Hepatocyte (in vitro differentiated cells): ENCODE measurements at regions not wholly inside any gene's neighbourhood (a gene's known extent, or its start where the extent isn't known, plus 50 kb on each side); places are given as distances from the start of the nearest gene placed in this dataset.

ENCODE experiments used
- DNase-seq: peaks from one replicate; pipeline ENCODE4 v3.0.0-alpha.2; 2016; ENCODE audit warnings: low spot score
- H2AFZ ChIP-seq: fragments of 200-600 bp; sonication (generic); 2 replicates; pipeline ENCODE4 v1.6.0; 2016; ENCODE audit warnings: antibody characterized with exemption, mild to moderate bottlenecking
- H3K27ac ChIP-seq: fragments of 200-600 bp; sonication (generic); 2 replicates; pipeline ENCODE4 v1.5.1; 2016; ENCODE audit warnings: mild to moderate bottlenecking
- H3K27me3 ChIP-seq: fragments of 200-600 bp; sonication (generic); 2 replicates; pipeline ENCODE4 v1.6.1; 2016
- H3K36me3 ChIP-seq: fragments of 200-600 bp; sonication (generic); replicated peaks from 2 replicates; pipeline ENCODE4 v1.5.1; 2016; ENCODE audit warnings: low read depth; ENCODE audit not compliant: insufficient read depth
- H3K4me1 ChIP-seq: fragments of 200-600 bp; sonication (generic); 2 replicates; pipeline ENCODE4 v1.5.1; 2016; ENCODE audit warnings: mild to moderate bottlenecking, moderate library complexity; ENCODE audit not compliant: insufficient read depth
- H3K4me2 ChIP-seq: fragments of 200-600 bp; sonication (generic); 2 replicates; pipeline ENCODE4 v1.6.0; 2016
- H3K4me3 ChIP-seq: fragments of 200-600 bp; sonication (generic); 2 replicates; pipeline ENCODE4 v1.5.1; 2016; ENCODE audit warnings: mild to moderate bottlenecking
- H3K79me2 ChIP-seq: fragments of 200-600 bp; sonication (generic); 2 replicates; pipeline ENCODE4 v1.6.0; 2017; ENCODE audit warnings: mild to moderate bottlenecking
- H3K9me2 ChIP-seq: fragments of 200-600 bp; sonication (generic); replicated peaks from 2 replicates; pipeline ENCODE4 v1.6.0; 2017; ENCODE audit warnings: mild to moderate bottlenecking; ENCODE audit not compliant: insufficient read depth
- H3K9me3 ChIP-seq: fragments of 200-600 bp; sonication (generic); 2 replicates; pipeline ENCODE4 v1.5.1; 2016; ENCODE audit warnings: low read depth, mild to moderate bottlenecking
- H4K20me1 ChIP-seq: fragments of 200-600 bp; sonication (generic); 2 replicates; pipeline ENCODE4 v1.6.0; 2016; ENCODE audit warnings: mild to moderate bottlenecking; ENCODE audit not compliant: insufficient read depth, poor library complexity, severe bottlenecking
- CTCF ChIP-seq: fragments of 200-600 bp; sonication (generic); IDR thresholded peaks from 2 replicates; pipeline ENCODE4 v1.5.1; 2016; ENCODE audit warnings: antibody characterized with exemption, mild to moderate bottlenecking; ENCODE audit not compliant: poor library complexity
- EZH2 ChIP-seq: fragments of 200-600 bp; sonication (generic); IDR thresholded peaks from 2 replicates; pipeline ENCODE4 v1.6.1; 2016; ENCODE audit warnings: antibody characterized with exemption, mild to moderate bottlenecking, borderline replicate concordance
- EZH2phosphoT487 ChIP-seq: fragments of 200-600 bp; sonication (generic); IDR thresholded peaks from one replicate; pipeline ENCODE4 v1.6.1; 2018; ENCODE audit warnings: antibody characterized with exemption, mild to moderate bottlenecking, low read depth, moderate library complexity; ENCODE audit not compliant: unreplicated experiment, severe bottlenecking
- WGBS: methylation state at CpG from one replicate; pipeline ENCODE4 v1.1.6; 2016; ENCODE audit warnings: low lambda C conversion rate; ENCODE audit errors: missing lambda C conversion rate; 5-methylcytosine and 5-hydroxymethylcytosine counted together

GRCh38 chr10:78565841-78566240, 502.9 kb upstream of the ZMIZ1 start:
- no peak overlapping the region for H3K4me3 ChIP-seq
- H2AFZ ChIP-seq, result no peak overlapping the region
- no peaks in the 10 kb centered on the region for H3K36me3 ChIP-seq
- 61% methylated on average over 4 of the region's 4 CpGs for WGBS
- H3K4me1 ChIP-seq, result peaks cover 50% of the 10 kb centered on the region
- H3K27ac ChIP-seq, result peak overlapping the region; percentile 89
- no peak overlapping the region for H3K4me2 ChIP-seq
- no peaks in the 10 kb centered on the region for H3K9me3 ChIP-seq
- DNase-seq, result no peak
- H3K9me2 ChIP-seq, result no peaks in the 10 kb centered on the region
- no peaks in the 10 kb centered on the region for H4K20me1 ChIP-seq
- TF ChIP-seq EZH2phosphoT487 (no peak), CTCF (no peak), EZH2 (no peak)
- H3K79me2 ChIP-seq, result no peaks in the 10 kb centered on the region
- no peaks in the 10 kb centered on the region for H3K27me3 ChIP-seq

- H2AFZ ChIP-seq, result no peak overlapping the region
- no peaks in the 10 kb centered on the region for H3K27me3 ChIP-seq
- H3K4me3 ChIP-seq, result no peak overlapping the region
- H4K20me1 ChIP-seq, result no peaks in the 10 kb centered on the region
- H3K27ac ChIP-seq, result peak overlapping the region; percentile 89
- H3K9me2 ChIP-seq, result no peaks in the 10 kb centered on the region
- no peaks in the 10 kb centered on the region for H3K36me3 ChIP-seq
- WGBS, result 41% methylated on average over 8 of the region's 8 CpGs
- no peak for DNase-seq
- peak overlapping the region; percentile 32 for H3K4me2 ChIP-seq
- TF ChIP-seq EZH2 (no peak), CTCF (no peak), EZH2phosphoT487 (no peak)
- no peaks in the 10 kb centered on the region for H3K79me2 ChIP-seq
- peaks cover 52% of the 10 kb centered on the region for H3K4me1 ChIP-seq
- no peaks in the 10 kb centered on the region for H3K9me3 ChIP-seq
Observed at GRCh38 chr10:78566284-78567111, 502.3 kb upstream of the ZMIZ1 start.

GRCh38 chr10:78567680-78568455, 500.9 kb upstream of the ZMIZ1 start:
- Histone ChIP-seq H4K20me1 (no peaks in the 10 kb centered on the region), H3K4me1 (peaks cover 55% of the 10 kb centered on the region), H3K4me2 (peak overlapping the region; percentile 32), H3K27me3 (no peaks in the 10 kb centered on the region), H3K79me2 (no peaks in the 10 kb centered on the region), H3K27ac (peak overlapping the region; percentile 89), H3K36me3 (no peaks in the 10 kb centered on the region), H2AFZ (peak overlapping the region; percentile 16), H3K9me2 (no peaks in the 10 kb centered on the region), H3K4me3 (no peak overlapping the region), H3K9me3 (no peaks in the 10 kb centered on the region)
- DNase-seq, result peak; percentile 33
- 51% methylated on average over 10 of the region's 10 CpGs for WGBS
- TF ChIP-seq CTCF, result no peak
- no peak for TF ChIP-seq EZH2phosphoT487
